Kidney (tissue), 13 donors: ENCODE measurements at regions not wholly inside any gene's neighbourhood (a gene's known extent, or its start where the extent isn't known, plus 50 kb on each side); places are given as distances from the start of the nearest gene placed in this dataset.

Experiments
- DNase-seq, 5 donors: peaks; one replicate each; pipeline ENCODE4 v3.0.0-alpha.2; 2013 to 2020
- FAIRE-seq: peaks from 2 replicates; lab custom pipeline; 2012; peaks lifted over from hg19 to GRCh38; lab: Jason Lieb, UNC
- H3K27ac ChIP-seq, 2 donors: one replicate each; pipeline ENCODE4 v1.7.0; 2013; ENCODE audit warnings: low read depth in 2 of 2, low read length in 2 of 2, inconsistent platforms in 1 of 2
- H3K27me3 ChIP-seq: one replicate; pipeline ENCODE4 v1.7.1; 2013; ENCODE audit warnings: low read length, inconsistent platforms; ENCODE audit not compliant: control insufficient read depth, insufficient read depth
- H3K36me3 ChIP-seq, 3 donors: one replicate each; pipeline versions ENCODE4 v1.7.0 to v1.7.1; 2013; ENCODE audit warnings: low read length in 3 of 3, control low read depth in 1 of 3, inconsistent platforms in 1 of 3; ENCODE audit not compliant: insufficient read depth in 3 of 3, control insufficient read depth in 2 of 3
- H3K4me1 ChIP-seq, 3 donors: one replicate each; pipeline versions ENCODE4 v1.7.0 to v1.7.1; 2013; ENCODE audit warnings: low read length in 3 of 3, inconsistent platforms in 1 of 3, low read depth in 1 of 3; ENCODE audit not compliant: control insufficient read depth in 2 of 3, insufficient read depth in 2 of 3
- H3K4me3 ChIP-seq, 3 donors: one replicate each; pipeline versions ENCODE4 v1.7.0 to v1.8.1; 2013; ENCODE audit warnings: low read length in 3 of 3, control low read depth in 1 of 3, inconsistent platforms in 1 of 3
- H3K9ac ChIP-seq, 3 donors: one replicate each; pipeline versions ENCODE4 v1.7.0 to v1.7.1; 2013; ENCODE audit warnings: low read length in 3 of 3, control low read depth in 1 of 3, inconsistent platforms in 1 of 3
- H3K9me3 ChIP-seq, 3 donors: one replicate each; pipeline versions ENCODE4 v1.7.0 to v1.7.1; 2013; ENCODE audit warnings: low read length in 3 of 3, control low read depth in 1 of 3, inconsistent platforms in 1 of 3; ENCODE audit not compliant: control insufficient read depth in 2 of 3, insufficient read depth in 1 of 3
- CTCF ChIP-seq: IDR thresholded peaks from 3 replicates; pipeline ENCODE4 v1.5.1; 2012; ENCODE audit warnings: mild to moderate bottlenecking, moderate library complexity, borderline replicate concordance; ENCODE audit not compliant: insufficient read depth; ENCODE audit errors: extremely low read depth
- intact Hi-C: fragments of 100-400 bp; cut with DNase I; formaldehyde crosslinking; loops from one replicate; pipeline ENCODE4 v1.11.1; 2022
- donor health status: control.
- donor health status: control.
- donor health status: control.
- donor health status: control.
- donor health status: control.
- donor health status: DM: yes; HTN: yes; CAD: no.
- donor health status: Normal renal cell carcinoma (clear cell type).

GRCh38 chr5:18546591-18546990, 912.3 kb downstream of the TAF11L14 start:
- no peaks in the 10 kb centered on the region for H3K27me3 ChIP-seq
- TF ChIP-seq CTCF = no peak
- intact Hi-C loops = no loop called here
- H3K9me3 ChIP-seq = peaks cover 0 to 11% (median 0%) of the 10 kb centered on the region in 3 donors
- no peak overlapping the region for H3K27ac ChIP-seq
- H3K4me1 ChIP-seq = no peaks in the 10 kb centered on the region
- no peak for DNase-seq
- H3K9ac ChIP-seq = no peak overlapping the region
- H3K4me3 ChIP-seq = no peak overlapping the region
- FAIRE-seq = no peak
- no peaks in the 10 kb centered on the region for H3K36me3 ChIP-seq

DNA sequence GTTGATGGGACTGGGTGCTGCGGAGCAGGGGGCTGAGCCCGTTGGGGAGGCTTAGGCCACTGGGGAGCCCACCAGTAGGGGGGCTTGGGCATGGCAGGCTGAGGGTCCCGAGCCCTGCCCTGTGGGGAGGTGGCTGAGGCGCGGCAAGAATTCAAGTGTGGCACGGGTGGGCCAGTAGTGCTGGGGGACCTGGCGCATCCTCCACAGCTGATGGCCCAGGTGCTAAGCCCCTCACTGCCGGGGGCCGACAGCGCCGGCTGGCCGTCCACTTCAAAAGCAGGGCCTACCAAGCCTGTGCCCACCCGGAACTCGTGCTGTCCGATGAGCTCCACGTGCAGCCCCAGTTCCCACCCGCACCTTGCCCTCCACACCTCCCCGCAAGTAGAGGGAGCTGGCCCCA, 917.5 kb downstream of the TAF11L14 start:
- FAIRE-seq (no peak), DNase-seq (peak in 1 of 5 donors; percentile 63)
- H3K36me3 ChIP-seq = no peaks in the 10 kb centered on the region
- no peaks in the 10 kb centered on the region for H3K4me1 ChIP-seq
- no peak overlapping the region for H3K27ac ChIP-seq
- no peak overlapping the region for H3K9ac ChIP-seq
- no peak for TF ChIP-seq CTCF
- H3K27me3 ChIP-seq = no peaks in the 10 kb centered on the region
- intact Hi-C loops = no loop called here
- H3K9me3 ChIP-seq = peaks cover 0 to 11% (median 0%) of the 10 kb centered on the region in 3 donors
- no peak overlapping the region for H3K4me3 ChIP-seq

DNA sequence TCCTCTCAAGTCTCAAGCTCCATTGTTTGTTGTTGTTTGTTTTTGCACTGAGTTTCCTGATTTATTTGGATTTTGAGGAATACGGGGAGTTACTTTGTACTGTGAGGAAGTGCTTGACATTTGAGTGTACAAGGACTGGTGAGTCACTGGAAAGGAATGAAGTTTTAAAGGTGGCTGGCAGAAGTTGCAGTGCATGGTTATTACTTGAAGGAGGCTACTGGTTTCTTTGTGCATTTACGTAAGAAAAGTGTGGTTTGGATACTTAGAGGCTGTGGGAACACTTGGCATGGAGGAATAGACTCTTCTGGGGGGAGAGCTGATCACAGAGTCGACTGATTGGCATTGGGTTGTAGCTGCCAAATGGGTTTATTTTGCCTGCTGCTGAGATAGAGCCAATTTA, 919.0 kb downstream of the TAF11L14 start:
- no peaks in the 10 kb centered on the region for H3K27me3 ChIP-seq
- intact Hi-C loops = no loop called here
- DNase-seq (no peak), FAIRE-seq (no peak)
- no peaks in the 10 kb centered on the region for H3K36me3 ChIP-seq
- no peak overlapping the region for H3K4me3 ChIP-seq
- no peak for TF ChIP-seq CTCF
- H3K9me3 ChIP-seq = peaks cover 0 to 7% (median 0%) of the 10 kb centered on the region in 3 donors
- H3K27ac ChIP-seq = no peak overlapping the region
- H3K9ac ChIP-seq = no peak overlapping the region
- H3K4me1 ChIP-seq = no peaks in the 10 kb centered on the region

GRCh38 chr5:18560602-18561001, 926.3 kb downstream of the TAF11L14 start:
- Histone ChIP-seq H3K27me3 (no peaks in the 10 kb centered on the region), H3K9ac (no peak overlapping the region), H3K9me3 (no peaks in the 10 kb centered on the region), H3K4me1 (no peaks in the 10 kb centered on the region), H3K36me3 (no peaks in the 10 kb centered on the region), H3K27ac (no peak overlapping the region), H3K4me3 (no peak overlapping the region)
- no peak for FAIRE-seq
- TF ChIP-seq CTCF = no peak
- no peak for DNase-seq
- intact Hi-C loops = no loop called here
